ENCODE measurements at regions not wholly inside any gene's neighbourhood (a gene's known extent, or its start where the extent isn't known, plus 50 kb on each side); places are given as distances from the start of the nearest gene placed in this dataset.
"Not testable (repeated sequence)": the region's sequence is repeated elsewhere in the genome, so short reads cannot be mapped to it uniquely, and the experiment has no call there.

GRCh38 chr11:43194459-43194858, 117.3 kb upstream of the API5 start:
- not testable (repeated sequence) for DNase-seq

- no peak for DNase-seq
Observed at GRCh38 chr11:43197379-43197778, 114.4 kb upstream of the API5 start.

- DNase-seq, result no peak
Observed at GRCh38 chr11:43200031-43200430, 111.8 kb upstream of the API5 start.

GRCh38 chr11:43212279-43212678, 99.5 kb upstream of the API5 start:
- no peak for DNase-seq

GRCh38 chr11:43214471-43214870, 97.3 kb upstream of the API5 start:
- no peak for DNase-seq

- no peak for DNase-seq
Observed at GRCh38 chr11:43217849-43218248, 93.9 kb upstream of the API5 start.

- no peak for DNase-seq
Observed at GRCh38 chr11:43222215-43222614, 89.6 kb upstream of the API5 start.

- no peak for DNase-seq
Observed at GRCh38 chr11:43223026-43223425, 88.8 kb upstream of the API5 start.

GRCh38 chr11:43234881-43235280, 76.9 kb upstream of the API5 start:
- DNase-seq, result no peak

GRCh38 chr11:43238341-43238740, 73.5 kb upstream of the API5 start:
- DNase-seq, result no peak

- DNase-seq, result no peak
Observed at GRCh38 chr11:43239791-43240190, 72.0 kb upstream of the API5 start.

GRCh38 chr11:43242401-43242800, 69.4 kb upstream of the API5 start:
- DNase-seq, result no peak

- no peak for DNase-seq
Observed at GRCh38 chr11:43243927-43244326, 67.9 kb upstream of the API5 start.

- no peak for DNase-seq
Observed at GRCh38 chr11:43245466-43245865, 66.3 kb upstream of the API5 start.

- DNase-seq, result no peak
Observed at GRCh38 chr11:43250309-43250708, 61.5 kb upstream of the API5 start.

- DNase-seq, result no peak
Observed at GRCh38 chr11:43261775-43262174, 50.0 kb upstream of the API5 start.

Measured in activated CD4-positive, alpha-beta T cell treated with anti-CD3 and anti-CD28 coated beads for 48 hours (primary cell).